NOMO-1 treated with DMSO at 0.1 percent for 48 hours (cell line): ENCODE measurements at regions not wholly inside any gene's neighbourhood (a gene's known extent, or its start where the extent isn't known, plus 50 kb on each side); places are given as distances from the start of the nearest gene placed in this dataset.
A peak's percentile ranks its signal among the peaks of the same experiment; 100 is the strongest.

Source experiments
- DNase-seq: peaks from one replicate; lab custom pipeline; 2025; ENCODE audit not compliant: unreplicated experiment; lab: John Stamatoyannopoulos, UW

- no peak for DNase-seq
These were observed 545.6 kb upstream of the ZNF385D start for GRCh38 chr3:22296601-22297000.

- DNase-seq, result no peak
These were observed 546.4 kb upstream of the ZNF385D start for GRCh38 chr3:22297436-22297835.

- DNase-seq, result no peak
These were observed 555.4 kb upstream of the ZNF385D start for GRCh38 chr3:22306454-22306853.

- DNase-seq, result no peak
These were observed 557.9 kb upstream of the ZNF385D start for GRCh38 chr3:22308871-22309270.

- DNase-seq, result no peak
These were observed 564.9 kb upstream of the ZNF385D start for GRCh38 chr3:22315925-22316324.

GRCh38 chr3:22318325-22318724 lies 567.3 kb upstream of the ZNF385D start:
- no peak for DNase-seq

- DNase-seq, result no peak
These were observed 568.4 kb upstream of the ZNF385D start for GRCh38 chr3:22319446-22319845.

- no peak for DNase-seq
These were observed 571.9 kb upstream of the ZNF385D start for GRCh38 chr3:22322861-22323260.

- DNase-seq, result no peak
These were observed 575.3 kb upstream of the ZNF385D start for GRCh38 chr3:22326305-22326704.

- no peak for DNase-seq
These were observed 584.0 kb upstream of the ZNF385D start for GRCh38 chr3:22334996-22335395.

GRCh38 chr3:22349215-22349851 lies 598.3 kb upstream of the ZNF385D start:
- DNase-seq, result no peak

- DNase-seq, result no peak
These were observed 600.8 kb upstream of the ZNF385D start for GRCh38 chr3:22351806-22352205.

GRCh38 chr3:22353126-22353525 lies 602.1 kb upstream of the ZNF385D start:
- no peak for DNase-seq

- DNase-seq, result no peak
These were observed 607.3 kb upstream of the ZNF385D start for GRCh38 chr3:22358334-22358733.

- DNase-seq, result no peak
These were observed 609.2 kb upstream of the ZNF385D start for GRCh38 chr3:22360164-22360563.

- DNase-seq, result no peak
These were observed 610.0 kb upstream of the ZNF385D start for GRCh38 chr3:22360970-22361369.

GRCh38 chr3:22361521-22361920 lies 610.5 kb upstream of the ZNF385D start:
- DNase-seq, result peak; percentile 80

- peak; percentile 91 for DNase-seq
These were observed 613.8 kb upstream of the ZNF385D start for GRCh38 chr3:22364851-22365250.

- DNase-seq, result no peak
These were observed 615.8 kb upstream of the ZNF385D start for GRCh38 chr3:22366781-22367180.

- DNase-seq, result no peak
These were observed 620.0 kb upstream of the ZNF385D start for GRCh38 chr3:22371036-22371435.

- peak; percentile 2 for DNase-seq
These were observed 620.7 kb upstream of the ZNF385D start for GRCh38 chr3:22371607-22372291.

- DNase-seq, result peak; percentile 15
These were observed 621.5 kb upstream of the ZNF385D start for GRCh38 chr3:22372292-22373062.
